Naive B cell (primary cell): ENCODE measurements at regions not wholly inside any gene's neighbourhood (a gene's known extent, or its start where the extent isn't known, plus 50 kb on each side); places are given as distances from the start of the nearest gene placed in this dataset.

Experiments used
- ATAC-seq, 2 donors: fragments of 150-1000 bp; cut with Tn5 transposase; 2 replicates each; pipeline ENCODE4 v1.10.0; 2021; ENCODE audit warnings: low read depth in 2 of 2, mild to moderate bottlenecking in 2 of 2, moderate library complexity in 2 of 2
- DNase-seq: peaks from one replicate; pipeline ENCODE4 v3.0.0; 2022
- H3K27ac Mint-ChIP-seq, 6 donors: one replicate each; pipeline ENCODE4 v1.8.0; 2020 to 2022; ENCODE audit warnings: mild to moderate bottlenecking in 6 of 6, mixed read lengths in 6 of 6, moderate library complexity in 5 of 6, inconsistent platforms in 2 of 6
- H3K27me3 Mint-ChIP-seq, 3 donors: one replicate each; pipeline ENCODE4 v1.8.0; 2021 to 2022; ENCODE audit warnings: mixed read lengths in 3 of 3, mild to moderate bottlenecking in 1 of 3
- H3K36me3 Mint-ChIP-seq, 2 donors: one replicate each; pipeline ENCODE4 v1.8.0; 2020 to 2022; ENCODE audit warnings: mixed read lengths in 2 of 2, inconsistent platforms in 1 of 2, mild to moderate bottlenecking in 1 of 2
- H3K4me1 Mint-ChIP-seq, 3 donors: one replicate each; pipeline ENCODE4 v1.8.0; 2020 to 2022; ENCODE audit warnings: mixed read lengths in 3 of 3, inconsistent platforms in 1 of 3, mild to moderate bottlenecking in 1 of 3, moderate library complexity in 1 of 3
- H3K4me3 Mint-ChIP-seq, 8 donors: one replicate each; pipeline ENCODE4 v1.8.0; 2020 to 2022; ENCODE audit warnings: mild to moderate bottlenecking in 8 of 8, mixed read lengths in 8 of 8, moderate library complexity in 8 of 8, inconsistent platforms in 2 of 8
- H3K9me3 Mint-ChIP-seq, 7 donors: one replicate each; pipeline ENCODE4 v1.8.0; 2020 to 2022; ENCODE audit warnings: mixed read lengths in 7 of 7, mild to moderate bottlenecking in 5 of 7, inconsistent platforms in 2 of 7, moderate library complexity in 1 of 7

DNA sequence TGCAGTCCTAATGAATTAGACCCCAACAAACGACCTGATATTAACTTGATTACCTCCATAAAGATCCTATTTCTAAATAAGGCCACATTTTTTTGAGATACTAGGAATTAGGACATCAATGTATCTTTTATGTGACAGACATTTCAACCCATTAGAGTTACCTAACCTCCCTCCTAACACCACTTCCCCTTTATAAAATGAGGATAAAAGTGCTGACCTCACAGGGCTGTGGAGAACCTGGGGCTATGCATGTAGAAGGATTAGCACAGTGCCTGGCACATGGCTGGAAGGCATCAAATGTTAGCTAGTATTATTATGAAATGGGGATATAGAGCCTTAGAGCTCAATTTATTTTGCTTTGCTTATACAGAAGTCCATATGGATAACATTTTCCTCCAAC, 53.5 kb upstream of the LRRN1 start:
- Mint-ChIP-seq H3K9me3 (no peaks in the 10 kb centered on the region), H3K4me1 (no peaks in the 10 kb centered on the region), H3K36me3 (no peaks in the 10 kb centered on the region), H3K4me3 (no peak overlapping the region), H3K27ac (peak overlapping the region in 1 of 6 donors; percentile 5), H3K27me3 (no peaks in the 10 kb centered on the region)
- DNase-seq (no peak), ATAC-seq (no peak)

GRCh38 chr3:3744826-3745225, 54.4 kb upstream of the LRRN1 start:
- no peak for ATAC-seq
- Mint-ChIP-seq H3K4me1 (no peaks in the 10 kb centered on the region), H3K27me3 (no peaks in the 10 kb centered on the region), H3K27ac (no peak overlapping the region), H3K4me3 (peak overlapping the region in 1 of 8 donors; percentile 13), H3K9me3 (no peaks in the 10 kb centered on the region), H3K36me3 (no peaks in the 10 kb centered on the region)
- no peak for DNase-seq

DNA sequence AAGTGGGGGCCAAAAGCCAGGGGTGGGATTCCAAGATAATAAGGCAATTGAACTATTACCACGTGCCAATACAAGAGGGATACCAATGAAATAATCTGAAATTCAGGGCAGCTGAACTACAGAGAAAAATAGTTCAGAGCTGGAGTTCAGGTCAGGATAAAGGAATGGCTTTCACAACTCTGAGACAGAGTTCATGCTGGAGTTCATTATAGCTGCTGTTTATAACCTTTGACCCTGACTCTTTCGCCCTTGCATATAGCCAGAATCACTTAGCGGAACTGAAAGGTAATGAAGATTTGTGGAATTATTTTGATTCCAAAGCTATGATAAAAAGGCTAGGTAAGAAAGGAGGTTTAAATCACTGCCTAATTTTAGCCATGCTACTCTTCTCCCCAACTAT, 55.5 kb upstream of the LRRN1 start:
- no peak overlapping the region for H3K27ac Mint-ChIP-seq
- H3K4me1 Mint-ChIP-seq = no peaks in the 10 kb centered on the region
- ATAC-seq = no peak
- DNase-seq = no peak
- H3K27me3 Mint-ChIP-seq = no peaks in the 10 kb centered on the region
- H3K4me3 Mint-ChIP-seq = no peak overlapping the region
- no peaks in the 10 kb centered on the region for H3K36me3 Mint-ChIP-seq
- no peaks in the 10 kb centered on the region for H3K9me3 Mint-ChIP-seq

- Mint-ChIP-seq H3K4me3 (no peak overlapping the region), H3K36me3 (peaks cover 0 to 4% of the 10 kb centered on the region in 2 donors)
Observed at GRCh38 chr3:3740061-3740460, 59.2 kb upstream of the LRRN1 start.

DNA sequence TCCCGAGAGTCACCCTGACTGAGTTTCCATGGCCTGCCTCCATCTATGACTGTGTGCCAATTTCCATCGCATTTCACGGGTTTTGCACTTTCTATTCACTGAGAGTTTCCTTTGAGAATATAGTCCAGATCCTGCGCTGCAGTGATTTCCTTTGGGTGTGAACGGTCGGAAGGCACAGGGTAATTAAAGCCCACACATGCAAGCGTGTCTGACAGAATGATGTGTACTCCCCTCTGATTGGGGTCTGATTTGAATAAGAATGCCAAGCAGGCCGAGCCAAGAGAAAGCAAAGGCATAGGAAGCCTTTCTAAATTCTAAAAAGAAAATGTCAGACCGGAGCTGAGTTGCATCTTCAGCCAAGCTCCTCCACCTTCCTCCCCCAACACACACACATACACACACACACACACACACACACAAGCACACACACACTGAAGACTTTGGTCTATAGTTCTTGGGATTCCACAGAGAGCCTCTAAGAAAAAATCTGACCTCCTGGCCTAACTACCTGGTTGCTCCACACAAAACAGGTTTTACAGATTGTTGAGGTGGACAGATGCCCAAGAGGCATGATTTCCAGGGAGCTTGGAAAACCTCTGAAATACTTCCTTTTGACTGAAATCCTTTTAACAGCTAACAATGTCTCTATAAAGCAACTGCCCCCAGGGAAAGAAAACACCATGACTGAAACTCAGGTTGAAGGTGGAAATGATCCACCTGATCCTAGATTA, 59.7 kb upstream of the LRRN1 start:
- peak overlapping the region in 1 of 8 donors; percentile 53 for H3K4me3 Mint-ChIP-seq
- H3K4me1 Mint-ChIP-seq = no peaks in the 10 kb centered on the region
- DNase-seq = no peak
- peaks cover 0 to 4% of the 10 kb centered on the region in 2 donors for H3K36me3 Mint-ChIP-seq
- no peaks in the 10 kb centered on the region for H3K9me3 Mint-ChIP-seq
- H3K27me3 Mint-ChIP-seq = no peaks in the 10 kb centered on the region
- H3K27ac Mint-ChIP-seq = peak overlapping the region in 1 of 6 donors; percentile 6
- ATAC-seq = no peak

More at GRCh38 chr3:3740061-3740460, 59.2 kb upstream of the LRRN1 start:
- no peak for DNase-seq
- ATAC-seq = no peak
- Mint-ChIP-seq H3K4me1 (no peaks in the 10 kb centered on the region), H3K27me3 (no peaks in the 10 kb centered on the region), H3K9me3 (no peaks in the 10 kb centered on the region), H3K27ac (no peak overlapping the region)

- Mint-ChIP-seq H3K4me3 (no peak overlapping the region), H3K27ac (no peak overlapping the region), H3K36me3 (peaks cover 0 to 4% of the 10 kb centered on the region in 2 donors), H3K9me3 (no peaks in the 10 kb centered on the region), H3K27me3 (no peaks in the 10 kb centered on the region), H3K4me1 (no peaks in the 10 kb centered on the region)
- no peak for DNase-seq
- ATAC-seq = no peak
Observed at GRCh38 chr3:3737531-3737930, 61.7 kb upstream of the LRRN1 start.

GRCh38 chr3:3735919-3736318, 63.3 kb upstream of the LRRN1 start:
- ATAC-seq (no peak), DNase-seq (no peak)
- no peaks in the 10 kb centered on the region for H3K9me3 Mint-ChIP-seq
- no peaks in the 10 kb centered on the region for H3K4me1 Mint-ChIP-seq
- H3K4me3 Mint-ChIP-seq = no peak overlapping the region
- H3K27me3 Mint-ChIP-seq = peaks cover 0 to 5% (median 0%) of the 10 kb centered on the region in 3 donors
- no peak overlapping the region for H3K27ac Mint-ChIP-seq
- H3K36me3 Mint-ChIP-seq = peaks cover 0 to 4% of the 10 kb centered on the region in 2 donors

DNA sequence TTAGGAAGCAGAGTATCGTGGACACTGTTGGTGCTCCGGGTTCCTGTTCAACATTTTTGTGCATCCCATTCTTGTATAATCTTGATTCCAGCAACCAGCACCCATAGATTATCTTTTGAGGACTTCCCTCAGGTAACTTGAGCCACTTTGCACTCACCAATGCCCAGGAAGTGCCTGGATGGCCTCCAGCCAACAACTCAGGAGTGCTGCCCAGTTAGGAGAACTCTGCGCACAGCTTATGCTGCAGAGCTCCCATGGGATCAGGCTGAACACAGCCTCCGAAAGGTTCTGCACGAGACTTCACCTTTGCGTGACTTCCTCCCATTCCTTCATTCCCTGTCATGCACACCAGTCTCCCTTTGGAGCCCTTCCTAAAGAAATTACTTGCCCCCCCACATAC, 64.3 kb upstream of the LRRN1 start:
- no peak for ATAC-seq

GRCh38 chr3:3729261-3729660, 70.0 kb upstream of the LRRN1 start:
- Mint-ChIP-seq H3K27ac (no peak overlapping the region), H3K4me3 (no peak overlapping the region), H3K36me3 (no peaks in the 10 kb centered on the region), H3K27me3 (peaks cover 0 to 5% (median 0%) of the 10 kb centered on the region in 3 donors), H3K9me3 (peaks cover 0 to 1% (median 0%) of the 10 kb centered on the region in 7 donors), H3K4me1 (no peaks in the 10 kb centered on the region)
- ATAC-seq = no peak
- no peak for DNase-seq

More for the DNA sequence above, 64.3 kb upstream of the LRRN1 start:
- H3K9me3 Mint-ChIP-seq = no peaks in the 10 kb centered on the region
- H3K27ac Mint-ChIP-seq = no peak overlapping the region
- no peak for DNase-seq
- H3K36me3 Mint-ChIP-seq = peaks cover 0 to 4% of the 10 kb centered on the region in 2 donors
- H3K4me1 Mint-ChIP-seq = no peaks in the 10 kb centered on the region
- no peak overlapping the region for H3K4me3 Mint-ChIP-seq
- peaks cover 0 to 5% (median 0%) of the 10 kb centered on the region in 3 donors for H3K27me3 Mint-ChIP-seq

GRCh38 chr3:3726549-3726948, 72.7 kb upstream of the LRRN1 start:
- no peak overlapping the region for H3K27ac Mint-ChIP-seq
- no peak for DNase-seq
- no peak for ATAC-seq
- H3K4me3 Mint-ChIP-seq = no peak overlapping the region
- H3K4me1 Mint-ChIP-seq = no peaks in the 10 kb centered on the region
- no peaks in the 10 kb centered on the region for H3K36me3 Mint-ChIP-seq
- H3K27me3 Mint-ChIP-seq = no peaks in the 10 kb centered on the region
- H3K9me3 Mint-ChIP-seq = peaks cover 0 to 2% (median 0%) of the 10 kb centered on the region in 7 donors

- Mint-ChIP-seq H3K36me3 (peaks cover 0 to 6% of the 10 kb centered on the region in 2 donors), H3K4me3 (no peak overlapping the region), H3K9me3 (peaks cover 0 to 10% (median 3%) of the 10 kb centered on the region in 7 donors), H3K27ac (no peak overlapping the region), H3K4me1 (no peaks in the 10 kb centered on the region), H3K27me3 (no peaks in the 10 kb centered on the region)
- DNase-seq (no peak), ATAC-seq (no peak)
Observed at GRCh38 chr3:3714572-3714971, 84.7 kb upstream of the LRRN1 start.

GRCh38 chr3:3712971-3713370, 86.3 kb upstream of the LRRN1 start:
- no peaks in the 10 kb centered on the region for H3K36me3 Mint-ChIP-seq
- peaks cover 0 to 5% (median 0%) of the 10 kb centered on the region in 7 donors for H3K9me3 Mint-ChIP-seq
- no peaks in the 10 kb centered on the region for H3K27me3 Mint-ChIP-seq
- ATAC-seq (no peak), DNase-seq (no peak)
- H3K27ac Mint-ChIP-seq = no peak overlapping the region
- no peak overlapping the region for H3K4me3 Mint-ChIP-seq
- no peaks in the 10 kb centered on the region for H3K4me1 Mint-ChIP-seq

DNA sequence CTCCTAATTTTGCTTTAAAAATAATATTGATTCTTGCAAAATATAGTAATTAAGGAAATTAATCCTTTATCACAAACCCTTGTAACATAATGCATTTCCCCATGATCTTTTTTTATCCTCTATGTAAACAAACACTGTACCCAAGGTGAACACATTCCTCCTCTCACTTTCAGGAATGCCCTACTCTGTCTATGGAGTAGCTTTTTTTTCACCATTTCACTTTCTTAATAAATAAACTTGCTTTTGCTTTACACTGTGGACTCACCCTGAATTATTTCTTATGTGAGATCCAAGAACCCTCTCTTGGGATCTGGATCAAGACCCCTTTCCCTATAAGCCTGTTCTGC, 90.5 kb upstream of the LRRN1 start:
- peaks cover 0 to 4% (median 0%) of the 10 kb centered on the region in 7 donors for H3K9me3 Mint-ChIP-seq
- no peaks in the 10 kb centered on the region for H3K36me3 Mint-ChIP-seq
- DNase-seq = no peak
- H3K27me3 Mint-ChIP-seq = peaks cover 0 to 4% (median 0%) of the 10 kb centered on the region in 3 donors
- no peaks in the 10 kb centered on the region for H3K4me1 Mint-ChIP-seq
- ATAC-seq = no peak
- no peak overlapping the region for H3K4me3 Mint-ChIP-seq
- H3K27ac Mint-ChIP-seq = no peak overlapping the region

DNA sequence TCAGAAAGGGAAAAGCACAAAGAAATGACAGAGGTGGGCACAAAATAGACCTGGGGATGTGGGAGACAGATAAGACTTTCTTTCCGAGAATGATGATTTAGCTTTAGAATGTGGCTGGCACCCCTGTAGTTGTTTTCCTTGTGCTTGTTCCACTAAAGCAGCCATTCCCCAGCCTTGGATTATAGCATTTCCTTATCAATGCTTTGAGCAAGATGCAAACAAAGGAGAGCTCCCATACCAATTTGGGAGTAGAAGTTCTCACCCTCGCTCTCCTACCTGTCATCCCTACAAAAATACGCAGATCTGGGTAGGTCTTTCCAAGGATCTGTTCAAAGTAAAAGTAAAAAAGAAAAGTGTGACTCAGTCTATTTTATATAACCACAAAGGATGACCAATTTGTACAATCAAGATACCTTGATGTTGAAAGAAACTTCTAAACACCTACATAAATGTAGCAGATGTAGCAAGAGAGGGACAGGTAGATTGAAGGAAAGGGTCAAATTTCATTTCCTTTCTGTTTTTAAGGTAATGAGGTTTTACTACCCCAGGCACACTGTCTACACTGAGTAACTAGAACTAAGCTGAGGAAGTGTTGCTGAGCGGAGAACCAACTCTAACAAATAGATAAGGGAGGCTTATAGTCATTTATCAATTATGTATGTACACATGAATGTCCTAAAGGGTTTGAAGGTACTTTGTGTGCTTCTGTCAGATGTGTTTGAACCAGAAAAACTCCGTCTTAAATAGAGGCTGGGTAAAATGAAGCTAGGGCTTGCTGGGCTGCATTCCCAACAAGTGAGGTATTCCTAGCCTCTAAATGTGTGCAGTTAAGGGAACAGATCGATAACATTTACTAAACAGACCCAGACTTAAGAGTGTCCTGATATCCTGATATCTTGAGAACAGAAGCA, 91.1 kb upstream of the LRRN1 start:
- Mint-ChIP-seq H3K36me3 (no peaks in the 10 kb centered on the region), H3K4me3 (no peak overlapping the region), H3K9me3 (peaks cover 0 to 4% (median 0%) of the 10 kb centered on the region in 7 donors)

More for the DNA sequence above, 91.1 kb upstream of the LRRN1 start:
- ATAC-seq = no peak
- H3K27me3 Mint-ChIP-seq = peaks cover 0 to 4% (median 0%) of the 10 kb centered on the region in 3 donors
- peak overlapping the region in 1 of 6 donors; percentile 36 for H3K27ac Mint-ChIP-seq
- DNase-seq = no peak
- no peaks in the 10 kb centered on the region for H3K4me1 Mint-ChIP-seq
